GM21390 (cell line): ENCODE measurements at regions not wholly inside any gene's neighbourhood (a gene's known extent, or its start where the extent isn't known, plus 50 kb on each side); places are given as distances from the start of the nearest gene placed in this dataset.

Experiments used
- ATAC-seq: cut with Tn5 transposase; IDR thresholded peaks from one replicate; pipeline ENCODE4 v1.9.1; 2021; ENCODE audit not compliant: unreplicated experiment

DNA sequence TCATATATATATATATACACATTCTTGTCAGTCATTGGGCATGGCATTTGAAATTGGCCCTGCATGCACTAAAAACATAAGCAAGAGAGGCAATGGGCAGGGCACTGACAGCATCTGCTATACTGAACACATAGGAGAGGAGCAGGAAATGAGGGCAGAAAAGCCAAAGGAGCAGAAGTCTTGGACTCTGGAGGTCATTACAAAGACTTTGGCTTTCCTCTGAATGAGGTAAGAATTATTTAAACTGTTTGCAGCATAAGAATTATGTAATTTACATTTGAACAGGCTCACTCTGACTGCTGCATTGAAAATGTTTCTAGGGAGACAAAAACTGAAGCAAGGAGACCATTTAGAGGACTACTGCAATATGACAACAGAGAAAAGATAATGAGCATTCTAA, 396.5 kb downstream of the PRDM5 start:
- ATAC-seq = no peak

DNA sequence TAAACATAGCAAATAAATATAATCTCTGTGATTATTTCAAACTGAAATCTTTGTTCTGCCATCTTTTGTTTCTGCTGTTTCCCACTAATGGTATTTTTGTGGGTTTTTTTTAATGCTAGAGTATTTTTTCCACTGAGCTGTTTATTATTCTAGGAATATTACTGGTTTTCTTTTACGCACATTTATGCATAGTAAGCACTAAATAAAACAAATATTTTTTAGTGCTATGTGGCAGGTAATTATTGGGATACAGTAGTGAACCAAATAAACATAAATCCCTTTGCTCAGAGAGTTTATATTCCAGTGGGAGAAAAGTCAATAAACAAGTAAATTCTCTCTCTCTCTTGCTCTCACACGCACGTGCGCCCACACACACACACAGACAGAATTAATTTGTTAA, 397.4 kb downstream of the PRDM5 start:
- ATAC-seq = no peak

DNA sequence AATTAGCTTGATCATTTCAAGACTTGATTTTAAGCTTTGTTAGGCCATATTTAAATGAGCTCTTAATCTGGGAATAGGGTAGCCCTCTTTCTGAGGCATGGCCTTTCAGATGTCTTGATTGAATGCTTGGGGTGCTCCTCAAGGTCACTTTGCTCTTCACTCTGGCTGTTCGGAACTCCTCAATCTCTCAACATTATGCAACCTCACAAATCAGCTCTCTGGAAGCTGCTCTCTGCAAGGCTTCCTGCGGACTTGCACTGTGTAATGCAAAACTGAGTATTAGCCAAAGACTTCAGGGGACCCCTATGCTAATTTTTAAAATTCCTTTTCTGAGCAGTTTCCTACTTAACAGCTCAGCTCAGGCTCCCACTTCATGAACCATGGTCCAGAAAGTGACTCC, 398.3 kb downstream of the PRDM5 start:
- no peak for ATAC-seq

DNA sequence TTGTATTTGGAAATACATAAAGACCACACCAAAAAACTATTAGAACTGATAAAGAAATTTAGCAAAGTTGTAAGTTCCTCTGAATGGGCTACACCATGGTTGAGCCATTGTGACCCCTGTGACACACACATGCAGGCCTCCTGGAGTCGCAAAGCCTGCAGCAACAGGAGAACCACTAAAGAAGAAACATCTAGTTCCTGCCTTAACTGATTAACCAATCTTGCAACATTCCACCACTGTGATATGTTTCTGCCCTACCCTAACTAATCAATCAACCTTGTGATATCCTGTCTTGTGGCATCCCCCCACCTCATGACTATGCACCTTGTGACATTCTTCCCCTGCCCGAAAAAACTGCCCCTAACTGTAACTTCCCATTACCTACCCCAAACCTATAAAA, 401.8 kb downstream of the PRDM5 start:
- no peak for ATAC-seq

DNA sequence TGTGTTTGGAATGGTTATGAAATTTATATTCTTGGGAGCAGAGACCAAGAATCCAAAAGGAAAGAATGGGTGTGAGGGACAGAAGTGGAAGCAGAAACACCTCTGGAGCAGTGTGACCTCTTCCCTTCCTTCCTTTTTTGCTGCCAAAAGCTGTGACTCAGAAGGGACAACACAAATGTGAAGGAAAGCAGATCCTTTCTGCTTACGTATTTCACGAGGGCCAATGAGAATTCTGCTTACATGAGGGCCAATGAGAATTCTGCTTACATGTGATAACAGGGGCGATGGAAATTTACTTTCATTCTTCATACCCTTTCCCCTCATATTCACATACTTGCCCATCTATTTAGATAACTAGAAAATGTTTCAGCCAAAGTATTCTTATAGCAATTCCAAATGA, 404.6 kb downstream of the PRDM5 start:
- no peak for ATAC-seq

DNA sequence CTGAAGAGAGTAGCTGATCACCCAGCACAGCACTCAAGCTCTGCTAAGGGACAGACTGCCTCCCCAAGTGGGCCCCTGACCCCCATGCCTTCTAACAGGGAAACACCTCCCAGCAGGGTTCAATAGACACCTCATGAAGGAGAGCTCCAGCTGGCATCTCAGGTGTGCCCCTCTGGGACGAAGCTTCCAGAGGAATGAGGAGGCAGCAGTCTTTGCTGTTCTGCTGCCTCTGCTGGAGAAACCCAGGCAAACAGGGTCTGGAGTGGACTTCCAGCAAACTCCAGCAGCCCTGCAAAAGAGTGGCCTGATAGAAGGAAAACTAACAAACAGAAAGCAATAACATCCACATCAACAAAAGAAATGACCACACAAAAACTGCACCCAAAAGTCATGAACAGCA, 412.8 kb downstream of the PRDM5 start:
- no peak for ATAC-seq

DNA sequence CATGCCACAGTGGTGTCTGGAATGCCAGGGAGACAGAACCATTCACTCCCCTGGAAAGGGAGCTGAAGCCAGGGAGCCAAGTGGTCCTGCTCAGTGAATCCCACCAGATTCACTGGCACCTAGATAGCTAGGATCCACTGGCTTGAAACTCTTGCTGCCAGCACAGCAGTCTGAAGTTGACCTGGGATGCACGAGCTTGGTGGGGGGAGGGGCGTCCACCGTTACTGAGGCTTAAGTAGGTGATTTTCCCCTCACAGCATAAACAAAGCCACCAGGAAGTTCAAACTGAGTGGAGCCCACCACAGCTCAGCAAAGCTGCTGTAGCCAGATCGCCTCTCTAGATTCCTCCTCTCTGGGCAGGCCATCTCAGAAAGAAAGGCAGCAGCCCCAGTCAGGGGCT, 413.3 kb downstream of the PRDM5 start:
- ATAC-seq = no peak

DNA sequence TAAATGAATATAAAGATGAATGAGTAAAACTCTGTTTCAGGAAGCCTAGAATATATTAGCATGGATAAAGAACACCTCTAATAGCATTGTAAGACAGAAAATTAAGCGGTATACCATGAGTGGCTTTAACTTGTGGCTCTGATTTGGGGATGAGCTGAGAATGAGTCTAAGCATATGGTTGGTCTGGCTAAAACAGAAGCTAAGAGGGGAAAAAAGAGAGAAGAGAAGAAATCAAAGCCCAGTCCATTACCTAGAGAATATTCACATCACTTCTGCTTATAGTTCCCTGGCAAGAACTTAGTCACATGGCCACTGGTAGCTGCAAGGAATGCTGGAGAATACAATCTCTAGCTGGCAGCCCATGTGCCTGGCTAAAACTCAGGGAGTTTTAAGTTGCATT, 414.5 kb downstream of the PRDM5 start:
- ATAC-seq = no peak

DNA sequence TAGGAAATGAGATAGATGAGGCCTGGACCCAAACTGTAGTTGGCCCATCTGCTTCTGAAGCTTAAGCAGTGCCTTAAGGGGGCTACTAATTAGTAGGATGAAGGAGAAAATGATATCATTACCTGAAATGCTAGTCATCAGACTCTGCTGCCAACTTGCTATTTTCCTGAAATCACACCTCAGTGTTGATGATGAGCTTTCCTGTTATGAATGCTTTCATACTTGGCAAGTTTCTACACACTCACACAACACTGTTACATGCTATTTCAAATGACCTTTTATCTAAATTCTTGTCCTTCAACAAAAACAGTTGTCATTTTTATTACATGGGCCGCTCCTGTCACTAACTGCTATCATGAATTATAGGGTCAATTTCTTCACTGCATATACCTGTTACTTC, 416.0 kb downstream of the PRDM5 start:
- ATAC-seq = no peak

DNA sequence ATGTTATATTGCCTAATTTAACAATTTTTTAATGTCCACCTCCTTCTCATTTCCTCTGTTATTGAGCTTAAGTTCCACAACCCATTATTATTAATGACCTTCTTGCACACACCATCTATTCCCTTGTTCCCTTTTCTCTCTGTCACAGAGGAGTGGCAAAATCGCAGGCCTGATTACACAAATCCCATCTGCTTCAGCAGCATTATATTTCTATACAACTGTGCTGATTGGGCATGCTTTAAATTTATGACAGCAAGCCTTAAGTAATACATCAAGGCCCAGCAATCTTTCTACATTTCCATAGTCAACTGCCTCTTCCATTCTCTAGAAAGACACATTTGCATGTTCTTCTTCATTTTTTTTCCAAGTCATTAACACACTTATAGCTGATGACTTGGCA, 423.8 kb downstream of the PRDM5 start:
- no peak for ATAC-seq

DNA sequence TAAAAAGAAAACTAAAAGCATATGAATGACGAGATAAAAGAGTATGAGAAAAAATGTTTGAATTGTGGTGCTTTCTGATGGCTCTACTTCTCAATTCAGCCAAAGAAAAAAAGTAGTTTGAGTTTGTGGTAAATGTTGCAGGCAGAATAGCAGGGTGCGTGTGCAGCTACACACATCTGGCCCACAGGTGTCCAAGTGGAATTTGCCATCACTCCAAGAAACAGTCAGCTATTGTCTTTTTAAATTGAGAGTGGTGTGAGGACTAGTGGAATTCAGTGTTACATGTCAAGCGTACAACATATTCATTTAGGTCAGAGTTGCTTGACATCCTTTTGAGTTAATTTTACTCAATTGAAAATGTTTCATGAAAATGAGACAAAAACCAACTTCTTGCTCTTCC, 424.8 kb upstream of the MAD2L1 start:
- ATAC-seq = no peak

DNA sequence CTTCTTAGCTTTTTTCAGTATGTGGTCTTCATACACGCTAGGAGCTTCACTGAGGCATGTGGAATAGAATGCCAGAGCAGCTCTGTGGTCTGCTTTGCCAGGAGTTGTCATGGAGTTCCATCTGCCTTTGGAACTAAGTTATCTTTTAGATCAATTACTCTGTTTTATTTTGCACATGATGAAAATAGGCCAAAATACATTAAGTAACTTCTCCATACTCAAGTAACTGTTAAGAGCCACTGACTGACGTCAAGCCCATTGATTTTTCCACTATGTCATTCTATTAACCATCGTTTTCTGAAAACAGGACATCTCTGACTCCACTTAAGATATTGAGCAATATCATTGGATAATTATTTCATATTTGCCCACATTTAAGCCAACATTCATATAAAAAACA, 415.1 kb upstream of the MAD2L1 start:
- no peak for ATAC-seq

DNA sequence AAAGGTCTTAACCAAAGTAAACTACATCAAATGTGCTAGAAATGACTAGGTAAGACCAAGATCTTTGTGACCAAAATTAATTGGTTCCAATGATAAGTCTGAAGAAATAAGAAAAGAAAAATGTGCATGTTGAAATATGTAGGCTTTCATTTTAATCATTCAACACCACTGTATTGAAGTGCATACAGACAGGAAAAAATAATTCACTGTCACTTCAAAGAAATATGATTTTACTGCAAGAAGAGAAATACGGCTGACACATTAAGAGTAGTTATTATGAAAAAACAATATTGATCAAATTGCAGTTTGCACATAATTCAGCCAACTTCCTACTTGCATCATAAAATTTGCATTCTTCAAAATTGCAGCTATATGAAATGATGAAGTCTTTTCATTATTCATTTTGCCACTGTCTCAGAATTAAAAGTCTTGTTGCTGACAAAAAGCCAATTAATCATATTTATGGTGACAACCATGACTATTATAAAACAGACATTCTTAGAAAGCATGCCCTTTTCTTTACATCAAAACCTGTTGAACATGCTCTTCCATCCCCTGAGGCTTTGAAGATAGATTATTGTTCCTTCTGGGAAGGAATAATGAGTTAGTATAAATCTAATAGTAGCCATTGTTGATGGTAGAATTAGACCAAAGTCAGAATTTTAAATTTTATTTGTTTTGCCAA, 405.9 kb upstream of the MAD2L1 start:
- no peak for ATAC-seq

DNA sequence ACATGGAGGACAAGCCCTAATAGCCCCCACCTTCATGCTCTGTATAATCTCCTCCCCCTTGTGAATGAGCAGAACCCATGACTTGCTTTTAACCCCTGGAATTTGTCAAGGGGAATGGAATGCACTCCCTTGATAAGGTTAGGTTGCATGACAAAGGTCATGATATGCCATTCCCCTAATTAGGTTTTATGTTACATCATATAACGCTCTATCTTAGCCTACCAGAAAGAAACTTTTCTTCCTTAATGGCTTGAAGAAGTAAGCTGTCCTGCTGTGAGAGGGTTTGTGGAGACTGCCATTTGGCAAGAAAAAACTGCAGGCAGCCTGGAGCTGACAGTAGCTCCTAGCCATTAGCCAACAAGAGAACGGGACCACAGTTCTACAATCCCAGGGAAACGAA, 399.8 kb upstream of the MAD2L1 start:
- ATAC-seq = no peak

DNA sequence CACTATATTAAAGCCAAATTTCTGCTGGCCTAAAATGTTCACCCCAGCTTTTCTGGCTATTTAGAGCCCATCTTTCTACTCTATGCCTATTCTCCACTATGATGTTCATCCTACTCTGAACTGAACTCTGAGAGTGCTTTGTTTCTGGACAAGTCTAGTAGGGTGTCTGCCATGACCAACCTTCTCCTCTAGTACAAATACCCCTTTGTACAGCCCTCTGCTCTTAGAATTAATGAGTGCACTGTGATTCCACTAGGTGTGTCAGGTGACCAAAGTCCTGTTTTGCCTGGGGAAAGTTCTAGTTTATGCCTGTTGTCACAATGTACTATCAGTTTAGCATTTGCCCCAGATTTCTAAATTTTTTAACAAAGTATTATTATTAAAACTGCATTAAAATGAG, 388.1 kb upstream of the MAD2L1 start:
- ATAC-seq = no peak

DNA sequence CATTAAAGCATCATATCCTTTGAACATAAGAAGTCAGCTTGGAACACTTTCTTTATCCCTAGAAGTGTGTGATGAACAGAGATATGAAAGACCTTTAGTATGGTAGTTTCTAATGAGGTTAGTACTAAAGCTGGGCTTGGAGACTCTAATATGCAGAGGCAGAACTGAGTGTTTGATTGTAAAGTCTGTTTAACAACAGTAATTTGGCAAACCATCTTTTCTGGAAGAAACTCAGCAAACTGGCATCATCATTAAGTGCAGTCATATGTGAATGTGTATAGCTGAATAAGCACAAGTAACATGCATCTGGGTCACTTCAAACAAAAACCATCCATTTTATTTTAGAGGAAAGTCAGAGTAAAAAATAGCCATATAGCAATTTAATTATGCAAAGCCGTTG, 385.9 kb upstream of the MAD2L1 start:
- ATAC-seq = no peak

DNA sequence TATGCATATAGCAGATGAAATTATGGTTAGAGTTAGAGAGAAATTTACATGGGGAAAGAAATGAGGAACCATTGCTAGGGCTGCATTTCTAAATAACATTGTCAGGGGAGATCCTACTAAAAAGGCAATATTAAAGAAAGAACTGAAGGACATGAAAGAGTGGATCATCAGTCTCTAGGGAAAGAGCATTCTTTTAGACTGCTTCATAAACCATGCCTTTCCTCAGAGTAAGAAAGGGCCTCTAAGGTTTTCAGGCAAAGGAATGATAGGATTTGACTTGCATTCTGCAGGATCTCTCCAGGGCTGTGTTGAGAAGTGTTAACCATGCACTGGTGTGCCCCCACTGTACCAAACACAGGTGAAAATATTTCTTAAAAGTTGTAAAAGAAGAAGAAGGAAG, 385.4 kb upstream of the MAD2L1 start:
- no peak for ATAC-seq

DNA sequence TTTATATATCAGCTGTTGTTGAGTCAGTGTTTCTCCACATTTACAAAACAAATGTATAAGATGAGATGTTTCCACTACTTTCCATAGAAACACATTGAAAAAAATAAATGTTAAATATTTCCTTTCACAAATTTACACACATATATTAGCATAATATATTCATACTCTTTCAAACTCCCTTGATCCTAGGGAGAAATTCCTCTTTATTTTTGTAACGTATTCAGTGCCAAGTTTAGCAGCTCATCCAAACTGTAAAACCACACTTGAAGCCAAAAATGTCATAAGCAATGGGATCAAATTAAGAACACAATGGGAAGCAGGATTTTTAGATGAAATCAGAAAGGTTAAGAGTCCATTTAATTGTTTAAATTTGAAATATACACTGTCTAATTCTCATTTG, 381.1 kb upstream of the MAD2L1 start:
- ATAC-seq = no peak

DNA sequence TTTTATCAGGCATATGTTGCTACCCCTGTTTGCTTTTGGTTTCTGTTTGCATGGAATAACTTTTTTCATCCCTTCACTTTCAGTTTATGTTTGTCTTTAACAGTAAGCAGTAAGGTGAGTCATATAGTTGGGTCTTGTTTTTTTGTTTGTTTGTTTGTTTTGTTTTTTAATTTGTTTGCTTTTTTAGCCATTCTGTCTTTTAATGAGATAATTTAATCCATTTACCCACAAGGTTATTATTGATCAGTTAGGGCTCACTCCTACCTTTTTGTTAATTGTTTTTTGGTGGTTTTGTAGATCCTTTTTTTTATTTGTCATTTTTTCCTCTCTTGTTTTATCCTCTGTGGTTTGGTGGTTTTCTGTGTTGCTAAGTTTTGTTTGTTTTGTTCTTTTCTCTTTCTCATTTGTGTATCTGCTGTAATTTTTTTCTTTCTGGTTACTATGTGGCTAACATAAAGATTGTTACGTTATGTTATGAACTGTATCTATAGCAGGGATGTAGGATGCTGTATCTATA, 379.5 kb upstream of the MAD2L1 start:
- ATAC-seq = peak; percentile 94

DNA sequence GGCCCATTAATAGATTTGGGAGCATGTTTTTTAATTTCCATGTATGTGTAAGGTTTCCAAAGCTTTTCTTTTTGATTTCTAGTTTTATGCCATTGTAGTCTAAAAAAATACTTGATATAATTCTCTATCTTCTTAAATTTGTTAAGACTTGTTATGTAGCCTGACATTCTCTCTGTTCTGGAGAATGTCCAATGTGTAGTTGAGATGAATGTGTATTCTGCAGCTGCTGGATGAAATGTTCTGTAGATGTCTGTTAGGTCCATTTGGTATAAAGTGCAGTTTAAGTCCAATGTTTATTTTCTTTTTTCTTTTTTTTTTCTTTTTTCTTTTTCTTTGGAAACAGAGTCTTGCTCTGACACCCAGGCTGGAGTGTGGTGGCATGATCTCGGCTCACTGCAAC, 378.5 kb upstream of the MAD2L1 start:
- no peak for ATAC-seq

DNA sequence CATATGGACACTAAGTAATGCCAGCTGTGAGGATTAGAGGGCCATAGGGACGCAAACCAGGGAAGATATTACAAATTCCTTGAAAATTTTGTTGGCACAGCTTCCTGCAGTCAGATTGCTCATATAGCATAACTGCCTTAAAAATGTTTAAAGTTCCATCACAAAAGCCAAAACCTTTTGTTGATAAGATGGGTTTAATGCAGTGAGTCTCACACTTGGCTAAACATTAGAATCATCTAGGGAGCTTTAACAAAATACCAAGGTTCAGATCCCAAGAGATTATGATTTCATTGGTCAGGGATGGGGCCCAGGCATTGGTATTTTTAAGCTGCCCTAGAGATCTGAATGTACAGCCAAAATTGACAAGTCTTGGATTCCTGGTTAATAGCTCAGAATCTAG, 376.5 kb upstream of the MAD2L1 start:
- no peak for ATAC-seq

DNA sequence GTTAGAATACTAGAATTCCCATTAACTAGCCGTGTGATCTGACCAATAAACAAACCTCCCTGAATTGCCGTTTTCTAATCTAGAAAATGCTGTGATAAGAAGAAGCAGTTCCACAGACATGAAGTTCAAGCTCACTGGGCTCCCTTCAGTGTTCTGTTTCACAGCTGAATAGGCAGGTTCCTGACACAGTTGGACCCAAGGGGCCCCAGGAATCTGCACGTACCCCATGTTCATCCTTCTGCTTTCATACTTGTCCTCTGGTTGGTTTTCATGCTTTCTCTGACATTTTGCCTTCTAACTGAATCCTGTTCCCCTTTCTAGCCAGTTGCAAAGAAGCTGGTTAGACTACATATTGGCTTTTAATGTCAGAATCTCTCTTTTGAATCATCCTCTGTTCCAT, 374.1 kb upstream of the MAD2L1 start:
- ATAC-seq = no peak

DNA sequence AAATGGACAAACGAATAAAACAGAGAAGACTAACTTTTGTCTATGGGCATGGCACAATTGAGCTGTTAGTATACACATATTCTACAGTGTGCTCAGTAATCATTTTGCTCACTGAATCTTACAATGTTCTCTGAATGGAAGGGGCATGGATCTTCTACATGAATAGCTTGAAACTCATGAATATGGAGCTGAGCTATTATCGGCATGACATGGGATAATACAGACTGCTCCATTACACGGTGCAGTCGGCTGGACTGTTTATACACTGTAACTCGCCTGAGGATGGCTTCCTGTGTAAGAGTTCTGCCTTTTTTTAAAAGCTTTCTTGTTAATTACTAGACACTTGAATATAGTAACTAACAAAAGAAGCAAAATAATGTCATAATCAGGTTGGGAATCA, 368.5 kb upstream of the MAD2L1 start:
- ATAC-seq = no peak
